Osteoblast (primary cell): ENCODE measurements at regions not wholly inside any gene's neighbourhood (a gene's known extent, or its start where the extent isn't known, plus 50 kb on each side); places are given as distances from the start of the nearest gene placed in this dataset.
"Not testable (repeated sequence)": the region's sequence is repeated elsewhere in the genome, so short reads cannot be mapped to it uniquely, and the experiment has no call there.

Source experiments
- DNase-seq: peaks from one replicate; pipeline ENCODE4 v3.0.0; 2011; ENCODE audit warnings: low spot score, mixed read lengths; ENCODE audit not compliant: insufficient read length; ENCODE audit errors: missing footprints
- H2AFZ ChIP-seq: 2 replicates; pipeline ENCODE4 v1.6.0; 2011; ENCODE audit warnings: mild to moderate bottlenecking, low read length
- H3K27ac ChIP-seq: 2 replicates; pipeline ENCODE4 v1.5.1; 2011; ENCODE audit warnings: mild to moderate bottlenecking, low read depth, low read length, moderate library complexity
- H3K27me3 ChIP-seq: 2 replicates; pipeline ENCODE4 v1.6.0; 2012; ENCODE audit warnings: mild to moderate bottlenecking, control low read depth, inconsistent platforms, low read length, moderate library complexity; ENCODE audit not compliant: insufficient read depth
- H3K36me3 ChIP-seq: 2 replicates; pipeline ENCODE4 v1.5.1; 2011; ENCODE audit warnings: mild to moderate bottlenecking, low read length, control low read depth, moderate library complexity; ENCODE audit not compliant: insufficient read depth
- H3K4me1 ChIP-seq: 2 replicates; pipeline ENCODE4 v1.5.1; 2011; ENCODE audit warnings: mild to moderate bottlenecking, low read length, control low read depth, moderate library complexity; ENCODE audit not compliant: insufficient read depth
- H3K4me2 ChIP-seq: 2 replicates; pipeline ENCODE4 v1.6.0; 2011; ENCODE audit warnings: mild to moderate bottlenecking, low read length; ENCODE audit not compliant: insufficient read depth
- H3K4me3 ChIP-seq: fragments of 200-600 bp; sonication (generic); 3 replicates; pipeline ENCODE4 v1.5.1; 2012; ENCODE audit warnings: mild to moderate bottlenecking, low read length, inconsistent platforms; ENCODE audit not compliant: insufficient read depth
- H3K79me2 ChIP-seq: 2 replicates; pipeline ENCODE4 v1.6.0; 2012; ENCODE audit warnings: mild to moderate bottlenecking, low read length, control low read depth, inconsistent platforms; ENCODE audit not compliant: insufficient read depth
- H3K9me3 ChIP-seq: 2 replicates; pipeline ENCODE4 v1.5.1; 2011; ENCODE audit warnings: low read depth, low read length, control low read depth
- H4K20me1 ChIP-seq: 2 replicates; pipeline ENCODE4 v1.6.0; 2012; ENCODE audit warnings: mild to moderate bottlenecking, low read length, control low read depth; ENCODE audit not compliant: insufficient read depth
- CTCF ChIP-seq: IDR thresholded peaks from 2 replicates; pipeline ENCODE4 v1.5.1; 2011; ENCODE audit warnings: mild to moderate bottlenecking, low read depth, low read length, moderate library complexity; ENCODE audit errors: extremely low read depth

- Histone ChIP-seq H4K20me1 (no peaks in the 10 kb centered on the region), H3K4me3 (no peak overlapping the region), H3K36me3 (no peaks in the 10 kb centered on the region), H3K4me1 (no peaks in the 10 kb centered on the region), H3K27ac (no peak overlapping the region), H2AFZ (no peak overlapping the region), H3K79me2 (no peaks in the 10 kb centered on the region), H3K27me3 (no peaks in the 10 kb centered on the region), H3K9me3 (no peaks in the 10 kb centered on the region), H3K4me2 (no peak overlapping the region)
- no peak for TF ChIP-seq CTCF
- no peak for DNase-seq
Measured at GRCh38 chr4:77454858-77455257, 150.8 kb upstream of the CXCL13 start.

- not testable (repeated sequence) for H3K36me3 ChIP-seq, H3K9me3 ChIP-seq, H3K27me3 ChIP-seq, H3K27ac ChIP-seq, H3K4me3 ChIP-seq, DNase-seq, H4K20me1 ChIP-seq, H3K4me1 ChIP-seq, H3K4me2 ChIP-seq, H3K79me2 ChIP-seq, H2AFZ ChIP-seq
Measured at GRCh38 chr4:77464100-77464499, 141.5 kb upstream of the CXCL13 start.

- Histone ChIP-seq H4K20me1 (no peaks in the 10 kb centered on the region), H3K36me3 (no peaks in the 10 kb centered on the region), H3K9me3 (no peaks in the 10 kb centered on the region), H3K4me3 (no peak overlapping the region), H3K4me2 (no peak overlapping the region), H3K27me3 (peaks cover 1% of the 10 kb centered on the region), H3K27ac (no peak overlapping the region), H2AFZ (no peak overlapping the region), H3K79me2 (no peaks in the 10 kb centered on the region), H3K4me1 (no peaks in the 10 kb centered on the region)
- TF ChIP-seq CTCF, result peak; percentile 73
- peak; percentile 79 for DNase-seq
Measured at GRCh38 chr4:77465271-77465670, 140.3 kb upstream of the CXCL13 start.

GRCh38 chr4:77466430-77466829, 139.2 kb upstream of the CXCL13 start:
- Histone ChIP-seq H3K79me2 (no peaks in the 10 kb centered on the region), H3K36me3 (no peaks in the 10 kb centered on the region), H3K27ac (no peak overlapping the region), H3K4me3 (no peak overlapping the region), H3K9me3 (no peaks in the 10 kb centered on the region), H3K4me2 (no peak overlapping the region), H3K4me1 (no peaks in the 10 kb centered on the region), H3K27me3 (peaks cover 4% of the 10 kb centered on the region), H4K20me1 (no peaks in the 10 kb centered on the region), H2AFZ (no peak overlapping the region)
- no peak for DNase-seq
- TF ChIP-seq CTCF, result no peak
